KBM-7 (cell line): ENCODE measurements at regions not wholly inside any gene's neighbourhood (a gene's known extent, or its start where the extent isn't known, plus 50 kb on each side); places are given as distances from the start of the nearest gene placed in this dataset.

Experiments used
- DNase-seq: peaks from one replicate; pipeline ENCODE4 v3.0.0-alpha.2; 2015
- in situ Hi-C: fragments of 300-500 bp; cut with MboI; formaldehyde crosslinking; loops from 2 replicates; pipeline ENCODE4 v1.14.3; 2020; ENCODE audit warnings: low sequenced_read_pairs, low pct_unique_long_range_greater_than_20kb, mixed read lengths

DNA sequence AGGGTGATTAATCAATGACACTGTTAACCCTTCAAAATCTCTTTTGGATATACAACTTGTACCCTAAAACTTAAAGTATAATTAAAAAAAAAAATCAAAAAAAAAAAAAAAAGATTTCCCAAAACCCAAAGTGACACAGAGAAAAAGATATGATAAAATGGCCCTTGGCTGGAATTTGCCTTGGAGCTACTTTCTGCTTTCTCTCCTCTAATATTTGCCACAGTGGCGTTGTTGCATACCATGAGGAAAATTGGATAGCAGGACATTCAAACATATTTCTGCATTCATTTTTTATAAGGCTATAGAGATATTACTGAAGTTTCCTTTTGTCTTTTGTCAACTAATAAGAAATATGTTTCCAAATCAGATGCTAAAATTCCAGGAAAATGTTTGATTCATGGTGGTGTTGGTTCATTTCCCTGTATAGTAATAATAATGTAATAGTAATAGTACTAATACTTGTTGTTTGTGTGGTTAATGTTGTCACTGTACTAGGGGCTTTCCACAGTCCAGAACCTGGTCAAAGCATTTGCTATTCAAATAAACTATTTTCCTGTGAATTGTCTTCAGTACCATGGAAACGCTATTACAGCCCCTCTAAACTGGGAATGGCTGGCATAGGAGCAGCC lies 441.3 kb upstream of the THBS1 start:
- in situ Hi-C loops: no loop called here
- DNase-seq: no peak

DNA sequence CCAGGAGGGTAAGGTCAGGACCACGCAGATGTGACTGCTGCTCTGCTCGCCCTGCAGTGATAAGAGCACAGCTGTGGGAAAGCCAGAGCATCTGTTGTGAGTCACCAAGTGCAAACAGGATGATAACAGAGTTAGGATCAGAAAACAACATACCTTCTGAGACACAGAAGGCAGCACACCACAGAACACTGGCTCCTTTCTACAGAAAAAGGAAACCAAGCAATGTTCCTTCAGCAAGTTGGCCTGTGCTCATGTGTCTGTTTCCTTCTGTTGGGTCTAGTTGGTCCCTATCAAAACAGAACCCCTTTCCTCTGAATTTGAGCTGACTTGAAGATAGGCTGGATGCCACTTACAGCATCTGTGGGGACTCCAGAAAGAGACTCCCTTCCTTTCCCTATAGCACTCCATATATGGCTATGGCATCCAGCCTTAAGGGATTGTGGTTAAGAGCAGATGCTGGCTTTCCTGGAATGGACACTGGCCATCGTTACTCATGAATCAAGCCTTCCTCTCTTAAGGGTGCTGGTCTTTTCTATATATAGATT lies 440.7 kb upstream of the THBS1 start:
- no peak for DNase-seq
- in situ Hi-C loops: no loop called here

DNA sequence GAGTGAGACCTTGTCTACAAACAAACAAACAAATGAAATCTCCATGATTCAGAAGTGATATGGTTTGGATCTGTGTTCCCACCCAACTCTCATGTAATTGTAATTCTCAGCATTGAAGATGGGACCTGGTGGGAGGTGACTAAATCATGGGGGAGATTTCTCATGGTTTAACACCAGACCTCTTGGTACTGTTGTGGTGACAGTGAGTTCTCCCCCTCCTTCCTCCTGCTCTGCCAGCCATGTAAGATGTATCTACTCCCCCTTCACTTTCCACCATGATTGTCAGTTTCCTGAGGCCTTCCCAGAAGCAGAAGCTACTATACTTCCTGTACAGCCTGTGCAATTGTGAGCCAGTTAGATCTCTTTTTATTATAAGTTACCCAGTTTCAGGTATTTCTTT lies 438.4 kb upstream of the THBS1 start:
- in situ Hi-C loops: no loop called here

DNA sequence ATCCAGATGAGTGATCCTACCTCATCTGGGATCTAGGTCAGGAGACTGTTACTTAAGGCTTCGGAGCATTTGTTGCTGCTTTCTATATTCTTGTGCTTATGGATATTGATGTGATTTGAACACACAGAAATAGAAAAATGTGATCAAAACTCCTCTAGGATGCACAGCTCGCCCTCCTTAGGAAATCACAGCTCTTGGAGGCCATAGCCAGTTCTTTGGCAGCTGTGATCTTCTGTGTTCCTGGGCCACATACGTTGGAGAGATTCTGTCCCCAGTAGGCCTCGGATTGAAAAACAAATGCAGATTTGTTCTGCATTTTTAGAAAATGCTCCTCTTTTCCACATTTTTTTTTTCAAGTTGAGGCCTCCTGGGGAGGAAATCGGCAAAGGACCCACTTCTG lies 437.4 kb upstream of the THBS1 start:
- in situ Hi-C loops: no loop called here
- no peak for DNase-seq

More for the DNA sequence above, 438.4 kb upstream of the THBS1 start:
- DNase-seq: peak; percentile 3

DNA sequence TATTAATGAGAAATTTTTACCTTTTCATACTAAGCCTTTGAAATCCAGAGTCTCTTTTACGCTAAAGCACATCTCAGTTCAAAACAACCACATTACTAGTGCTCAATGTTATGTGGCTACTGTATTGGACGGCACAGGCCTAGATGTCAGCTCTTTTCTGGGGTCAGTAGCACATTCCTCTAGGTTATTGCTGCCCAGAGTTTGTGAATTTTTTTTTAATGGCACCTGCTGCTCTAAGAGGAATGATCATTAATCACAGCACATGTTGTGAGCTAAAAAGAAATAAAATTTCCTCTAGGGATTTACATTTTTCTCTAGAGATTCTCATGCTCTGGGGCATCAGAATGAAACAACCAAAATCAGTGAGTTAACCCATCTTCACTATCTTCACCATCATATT lies 436.8 kb upstream of the THBS1 start:
- no peak for DNase-seq
- in situ Hi-C loops: no loop called here

DNA sequence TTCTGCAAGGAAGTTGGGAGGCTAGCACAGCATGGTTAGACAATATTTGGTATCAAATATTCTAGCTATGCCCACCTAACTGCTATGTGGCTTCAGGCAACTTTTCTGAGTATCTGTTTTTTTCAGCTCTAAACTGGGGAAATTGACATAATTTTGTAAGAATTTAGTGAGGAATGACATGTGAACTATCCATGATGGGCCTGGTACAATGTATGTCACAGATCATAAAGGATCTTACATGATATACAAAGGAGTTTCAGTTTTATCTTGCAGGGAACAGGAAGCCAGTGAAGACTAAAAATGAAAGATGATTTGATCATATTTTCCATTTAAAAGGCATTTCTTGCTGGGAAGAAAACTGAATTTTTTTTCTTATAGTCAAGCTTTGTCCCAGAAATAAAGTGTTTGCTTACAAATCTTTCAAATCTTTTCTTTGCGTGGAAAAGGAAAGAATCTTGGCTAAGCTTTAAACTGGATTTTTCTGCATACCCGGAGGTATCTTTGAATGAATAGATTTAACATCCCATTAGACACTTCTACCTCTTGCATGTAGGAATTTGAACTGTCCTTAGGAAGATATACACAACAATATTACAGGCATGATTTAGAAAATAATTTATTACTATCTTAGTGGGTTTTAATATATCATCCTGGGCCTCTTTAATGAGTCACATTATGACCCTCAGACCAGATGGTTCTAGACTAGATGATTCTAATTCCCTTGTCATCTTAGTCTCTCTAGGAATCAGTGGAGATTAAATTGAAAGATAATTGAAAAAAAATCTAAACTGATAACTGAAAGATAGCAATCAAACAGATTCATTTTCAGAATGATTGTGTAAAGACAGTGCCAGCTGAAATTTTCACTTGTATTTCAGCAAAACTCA lies 436.0 kb upstream of the THBS1 start:
- in situ Hi-C loops: no loop called here
- no peak for DNase-seq

DNA sequence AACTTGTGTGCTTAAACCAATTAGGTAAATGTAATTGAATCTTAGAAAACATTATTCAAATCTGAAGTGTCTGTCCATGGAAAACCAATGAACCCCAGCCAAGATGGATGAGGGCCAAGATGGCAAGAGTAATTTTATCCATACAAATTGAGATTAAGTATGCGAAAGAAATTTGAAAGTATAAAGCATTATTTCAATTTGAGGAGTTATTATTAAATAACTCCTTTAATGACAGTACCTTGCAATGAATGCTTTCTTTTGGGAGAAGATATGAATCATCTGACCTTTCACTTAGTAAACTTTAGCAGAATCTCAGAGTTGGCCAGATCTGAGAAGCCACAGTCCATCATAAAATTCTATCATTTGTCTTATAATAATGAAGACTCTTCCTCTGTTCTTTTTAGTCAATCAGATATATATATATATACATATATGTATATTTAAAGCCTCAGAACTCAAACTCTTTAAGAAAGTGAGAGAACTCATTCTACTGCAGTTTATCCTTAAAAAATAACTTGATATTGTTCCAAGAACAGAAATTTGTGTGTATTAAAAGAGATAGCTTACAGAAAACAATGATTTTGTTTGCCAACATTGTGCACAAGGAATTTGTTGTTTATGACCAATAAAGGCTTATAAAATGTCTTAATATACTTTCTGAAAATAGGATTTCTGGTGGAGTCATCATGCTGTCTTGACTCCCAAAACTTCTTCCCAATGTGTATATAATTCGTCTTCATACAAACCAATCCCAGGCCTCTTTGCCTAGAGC lies 434.8 kb upstream of the THBS1 start:
- DNase-seq: no peak
- in situ Hi-C loops: no loop called here

DNA sequence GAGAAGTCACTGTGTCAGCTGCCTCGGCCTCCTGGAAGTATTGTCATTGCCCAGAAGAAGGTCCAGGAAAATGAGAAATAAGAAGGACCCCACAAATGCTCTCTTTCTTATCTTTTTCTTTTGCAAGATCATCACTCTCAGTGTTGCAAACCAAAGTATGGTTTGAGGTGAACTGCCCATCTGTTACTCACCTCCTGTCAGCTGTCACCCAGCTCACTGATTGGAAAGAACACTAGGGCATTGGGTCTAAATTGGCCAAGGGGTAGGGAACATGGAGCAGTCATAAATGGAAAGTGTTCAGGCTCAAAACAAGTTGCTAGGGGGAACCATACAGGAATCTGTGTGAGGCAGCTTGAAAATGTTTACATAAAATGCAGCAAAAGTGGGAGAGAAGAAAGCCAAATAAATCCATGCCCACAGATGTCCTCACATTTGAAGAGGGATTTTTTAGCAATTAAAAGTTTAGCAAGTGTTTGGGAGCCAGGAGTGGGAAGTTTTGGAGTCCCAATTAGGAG lies 431.2 kb upstream of the THBS1 start:
- in situ Hi-C loops: no loop called here
- no peak for DNase-seq

DNA sequence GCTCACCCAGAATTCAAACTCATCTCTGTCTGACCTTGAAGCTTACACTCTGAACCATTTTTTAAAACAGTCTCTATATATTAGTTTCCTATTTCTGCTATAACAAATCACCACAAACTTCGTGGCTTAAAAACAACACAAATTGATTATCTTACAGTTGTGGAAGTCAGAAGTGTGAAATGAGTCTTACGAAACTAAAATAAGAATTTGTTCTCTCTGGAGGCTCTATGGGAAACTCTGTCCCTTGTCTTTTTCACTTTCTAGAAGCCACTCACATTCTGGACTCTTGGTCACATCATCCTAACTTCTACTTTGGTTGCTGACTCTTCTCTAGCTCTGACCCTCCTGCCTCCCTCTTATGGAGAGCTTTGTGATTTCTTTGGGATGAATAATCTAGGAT lies 429.3 kb upstream of the THBS1 start:
- in situ Hi-C loops: no loop called here
- no peak for DNase-seq

DNA sequence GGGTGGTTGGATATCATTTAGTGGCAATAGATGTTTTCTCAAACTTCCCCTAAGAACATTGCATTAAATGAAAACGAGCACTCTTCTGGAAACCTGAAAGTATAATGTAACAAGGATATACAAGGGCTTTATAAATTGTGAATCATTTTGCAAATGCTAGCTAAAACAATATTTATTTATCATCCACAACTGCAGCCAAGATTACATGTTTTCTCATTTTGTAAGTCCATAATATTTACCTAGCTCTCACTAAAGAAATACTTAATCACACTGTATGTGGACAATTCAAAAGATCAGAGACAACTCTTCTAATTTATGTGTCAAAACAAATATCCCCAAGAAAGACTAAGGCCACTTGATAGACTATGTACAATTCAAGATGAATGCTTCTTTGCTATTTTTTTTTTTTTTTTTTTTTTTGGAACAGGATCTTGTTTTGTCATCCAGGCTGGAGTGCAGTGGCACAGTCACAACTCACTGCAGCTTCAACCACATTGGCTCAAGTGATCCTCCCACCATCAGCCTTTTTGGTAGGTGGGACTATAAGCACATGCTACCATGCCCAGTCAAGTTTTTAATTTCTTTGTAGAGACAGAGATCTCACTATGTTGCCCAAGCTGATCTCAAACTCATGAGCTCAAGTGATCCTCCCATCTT lies 427.7 kb upstream of the THBS1 start:
- in situ Hi-C loops: no loop called here
- no peak for DNase-seq

DNA sequence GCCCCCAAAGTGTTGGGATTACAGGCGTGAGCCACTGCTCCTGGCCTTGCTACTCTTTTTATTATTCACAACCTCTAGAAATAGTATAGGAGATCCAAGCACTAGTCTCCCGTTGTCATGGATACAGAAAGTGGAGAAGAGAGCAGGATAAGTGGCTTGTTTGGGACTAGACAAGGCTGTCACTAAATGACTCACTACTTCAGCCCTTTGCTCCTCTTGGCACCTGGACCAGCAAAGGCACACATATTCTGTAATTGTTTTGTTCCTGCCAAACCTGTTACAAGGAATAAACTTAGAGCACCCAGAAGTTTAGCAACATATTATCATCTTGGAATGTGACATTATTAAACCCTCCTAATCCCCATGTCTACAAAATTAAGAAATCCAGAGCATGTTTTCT lies 427.2 kb upstream of the THBS1 start:
- no peak for DNase-seq
- in situ Hi-C loops: no loop called here

DNA sequence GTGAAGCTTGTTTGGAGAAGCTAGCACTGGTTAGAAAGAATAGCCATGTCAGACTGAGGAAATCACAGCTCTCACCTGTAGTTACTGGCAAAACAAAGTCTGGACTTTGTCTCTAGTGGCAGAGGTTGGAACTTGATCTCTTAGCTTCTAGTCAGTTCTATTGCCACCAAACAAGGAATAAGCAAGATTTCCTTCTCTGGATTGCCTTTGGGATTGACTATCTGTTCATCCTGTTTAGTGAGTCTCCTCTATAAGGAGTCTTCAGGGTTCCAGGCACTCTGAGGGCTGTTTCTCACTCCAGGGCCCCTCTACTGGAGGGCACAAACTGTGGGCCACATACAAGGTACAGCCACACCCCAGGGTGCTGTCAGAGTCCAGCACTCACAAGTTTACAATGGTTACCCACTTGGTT lies 426.6 kb upstream of the THBS1 start:
- no peak for DNase-seq
- in situ Hi-C loops: no loop called here

DNA sequence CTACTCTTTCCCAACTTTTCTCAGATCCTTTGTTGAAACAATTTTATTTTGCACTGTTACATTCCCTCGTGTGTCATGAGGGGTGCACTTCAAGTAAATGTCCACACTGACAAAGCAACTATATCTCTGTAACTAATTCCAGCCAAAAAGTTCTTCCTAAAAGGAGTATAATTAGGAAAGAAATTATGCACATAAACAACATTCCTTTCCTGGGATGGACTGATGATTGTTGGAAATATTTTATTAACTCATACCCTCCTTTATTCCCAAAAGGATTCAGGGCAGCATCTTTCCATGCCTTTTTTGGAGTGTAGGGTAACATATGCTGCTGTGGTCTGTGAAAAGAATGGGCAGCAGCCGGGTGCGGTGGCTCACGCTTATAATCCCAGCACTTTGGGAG lies 426.1 kb upstream of the THBS1 start:
- DNase-seq: no peak
- in situ Hi-C loops: no loop called here

DNA sequence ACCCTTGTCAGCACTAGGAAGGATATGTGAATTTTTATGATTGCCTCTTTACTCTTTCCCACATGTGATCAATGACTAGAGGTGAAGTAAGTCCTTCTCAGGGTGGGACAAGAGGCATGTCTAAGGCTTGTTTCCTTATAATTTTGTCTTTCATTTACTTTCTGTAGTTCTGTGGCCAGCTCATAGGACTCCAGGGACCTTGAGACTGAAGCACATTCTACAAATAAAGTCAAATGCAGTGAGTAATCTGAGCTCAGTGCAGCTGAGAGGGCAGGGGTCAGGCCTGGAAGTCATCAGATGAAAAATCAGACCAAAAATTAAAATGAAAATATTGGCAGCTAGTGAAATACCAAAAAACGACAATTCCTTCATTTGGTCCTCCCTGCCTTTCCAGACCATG lies 424.7 kb upstream of the THBS1 start:
- no peak for DNase-seq
- in situ Hi-C loops: no loop called here

DNA sequence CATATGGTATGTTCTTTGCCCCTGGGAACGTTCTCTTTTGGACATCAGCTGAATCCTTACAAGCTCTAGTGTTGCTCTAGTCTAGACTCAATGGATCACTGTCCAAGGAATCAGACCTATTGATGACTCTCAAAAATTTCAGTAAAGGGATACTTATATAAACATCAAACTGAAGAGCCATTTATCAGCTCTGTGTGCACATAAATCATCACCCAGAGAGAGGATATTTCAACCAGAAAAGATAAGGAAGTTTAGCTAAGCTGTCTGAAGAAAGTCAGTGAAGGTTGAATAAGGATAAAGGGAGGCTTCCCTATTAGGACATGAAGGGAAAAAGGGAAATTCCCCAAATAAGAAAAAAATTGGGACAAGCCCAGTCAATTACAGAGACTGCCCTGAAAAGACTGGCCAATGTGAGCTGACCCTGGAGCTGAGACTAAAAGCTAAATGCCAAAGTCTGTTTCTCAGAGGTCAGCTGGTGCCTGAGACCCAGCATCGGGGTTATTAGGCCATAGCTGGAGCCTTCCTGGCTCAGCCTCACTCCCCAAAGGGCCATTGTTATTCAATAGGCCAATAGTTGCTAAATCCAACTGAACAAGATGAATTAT lies 424.1 kb upstream of the THBS1 start:
- in situ Hi-C loops: no loop called here
- DNase-seq: no peak

DNA sequence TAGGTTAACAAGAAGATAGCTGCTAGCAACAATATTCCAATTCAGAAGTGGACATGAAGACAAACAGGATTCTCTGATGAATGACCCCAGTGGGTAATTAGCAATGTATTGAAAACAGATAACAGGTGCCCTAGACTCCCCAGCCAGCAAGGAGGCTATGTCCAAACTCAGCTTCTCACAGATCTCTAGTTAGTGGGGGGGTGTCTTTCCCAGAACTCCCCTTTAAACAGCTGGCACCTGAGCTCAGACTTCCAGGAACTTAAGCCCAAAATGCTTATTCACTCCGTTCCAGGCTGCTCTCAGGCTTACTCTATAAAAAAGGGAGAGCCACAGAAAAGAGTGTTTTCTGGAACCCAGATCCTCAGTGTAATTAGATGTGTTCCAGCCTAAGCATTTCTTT lies 423.0 kb upstream of the THBS1 start:
- no peak for DNase-seq
- in situ Hi-C loops: no loop called here

DNA sequence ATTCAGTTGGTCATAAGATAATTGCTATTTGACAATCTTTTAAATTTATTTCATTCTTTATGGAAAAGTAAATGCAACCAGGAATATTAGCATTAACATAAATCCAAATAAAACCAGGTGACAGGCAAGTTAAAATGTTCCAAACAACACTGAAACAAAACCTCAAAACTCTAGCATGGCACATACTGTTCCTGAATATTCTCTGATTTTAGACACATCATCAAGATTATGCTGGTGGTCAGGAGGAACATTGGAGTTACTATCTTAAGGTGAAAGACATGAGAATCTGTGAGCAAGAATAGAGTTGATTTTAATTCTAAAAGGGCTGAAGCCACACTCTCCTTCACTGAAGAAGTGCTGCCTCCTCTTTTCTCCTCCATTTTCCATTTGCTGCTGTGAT lies 421.0 kb upstream of the THBS1 start:
- DNase-seq: no peak
- in situ Hi-C loops: no loop called here

DNA sequence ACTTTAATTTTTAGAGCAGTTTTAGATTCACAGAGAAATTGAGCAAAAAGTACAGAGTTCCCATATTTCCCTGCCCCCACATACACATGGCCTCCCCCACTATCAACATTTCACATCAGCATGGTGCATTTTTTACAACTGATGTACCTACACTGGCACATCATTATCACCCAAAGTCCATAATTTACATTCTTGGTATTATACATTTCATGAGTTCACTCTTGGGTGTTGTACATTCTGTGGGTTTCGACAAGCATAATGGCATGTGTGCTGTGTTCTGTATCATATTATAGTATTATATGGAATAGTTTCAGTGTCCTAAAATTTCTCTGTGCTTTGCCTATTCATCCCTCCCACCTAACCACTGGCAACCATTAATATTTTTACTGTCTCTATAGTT lies 419.8 kb upstream of the THBS1 start:
- in situ Hi-C loops: no loop called here
- no peak for DNase-seq
